ENCODE measurements at regions not wholly inside any gene's neighbourhood (a gene's known extent, or its start where the extent isn't known, plus 50 kb on each side); places are given as distances from the start of the nearest gene placed in this dataset.

GRCh38 chr12:125573271-125573670, 508.0 kb downstream of the AACS start:
- DNase-seq (ENCODE audit: low read depth), result no peak

- no peak for DNase-seq (ENCODE audit: low read depth)
Observed at GRCh38 chr12:125577334-125577733, 512.1 kb downstream of the AACS start.

- no peak for DNase-seq (ENCODE audit: low read depth)
Observed at GRCh38 chr12:125579916-125580315, 514.7 kb downstream of the AACS start.

GRCh38 chr12:125583071-125583470, 517.8 kb downstream of the AACS start:
- no peak for DNase-seq (ENCODE audit: low read depth)

GRCh38 chr12:125586441-125586840, 521.2 kb downstream of the AACS start:
- DNase-seq (ENCODE audit: low read depth), result no peak

GRCh38 chr12:125593269-125593668, 528.0 kb downstream of the AACS start:
- DNase-seq (ENCODE audit: low read depth), result no peak

- no peak for DNase-seq (ENCODE audit: low read depth)
Observed at GRCh38 chr12:125604976-125605375, 539.7 kb downstream of the AACS start.

GRCh38 chr12:125606312-125606711, 541.1 kb downstream of the AACS start:
- DNase-seq (ENCODE audit: low read depth), result no peak

GRCh38 chr12:125610292-125610691, 545.1 kb downstream of the AACS start:
- no peak for DNase-seq (ENCODE audit: low read depth)

GRCh38 chr12:125610971-125611370, 545.7 kb downstream of the AACS start:
- DNase-seq (ENCODE audit: low read depth), result no peak

- no peak for DNase-seq (ENCODE audit: low read depth)
Observed at GRCh38 chr12:125614058-125614457, 548.8 kb downstream of the AACS start.

GRCh38 chr12:125619723-125620122, 554.5 kb downstream of the AACS start:
- DNase-seq (ENCODE audit: low read depth), result no peak

- DNase-seq (ENCODE audit: low read depth), result no peak
Observed at GRCh38 chr12:125633686-125634085, 568.5 kb downstream of the AACS start.

GRCh38 chr12:125634813-125635212, 569.6 kb downstream of the AACS start:
- no peak for DNase-seq (ENCODE audit: low read depth)

- no peak for DNase-seq (ENCODE audit: low read depth)
Observed at GRCh38 chr12:125639826-125640225, 574.6 kb downstream of the AACS start.

GRCh38 chr12:125643055-125643454, 577.8 kb downstream of the AACS start:
- DNase-seq (ENCODE audit: low read depth), result no peak

- DNase-seq (ENCODE audit: low read depth), result no peak
Observed at GRCh38 chr12:125645724-125646123, 580.5 kb downstream of the AACS start.

- DNase-seq (ENCODE audit: low read depth), result no peak
Observed at GRCh38 chr12:125650587-125650986, 585.4 kb downstream of the AACS start.

GRCh38 chr12:125651625-125652024, 586.4 kb downstream of the AACS start:
- no peak for DNase-seq (ENCODE audit: low read depth)

- no peak for DNase-seq (ENCODE audit: low read depth)
Observed at GRCh38 chr12:125652681-125653080, 587.4 kb downstream of the AACS start.

GRCh38 chr12:125657681-125658080, 592.4 kb downstream of the AACS start:
- no peak for DNase-seq (ENCODE audit: low read depth)

GRCh38 chr12:125674554-125675338, 609.5 kb downstream of the AACS start:
- DNase-seq (ENCODE audit: low read depth), result no peak

GRCh38 chr12:125676366-125676765, 611.1 kb downstream of the AACS start:
- no peak for DNase-seq (ENCODE audit: low read depth)

- DNase-seq (ENCODE audit: low read depth), result no peak
Observed at GRCh38 chr12:125677829-125678228, 612.6 kb downstream of the AACS start.

Measured in activated T-cell treated with anti-CD3 and anti-CD28 coated beads for 1 hour (primary cell).